Stimulated activated CD4-positive, alpha-beta T cell treated with anti-CD3 and anti-CD28 coated beads, Interleukin-12 subunit alpha, Interleukin-12 subunit beta, amount 100 ng/mL, for 4 hours (primary cell): ENCODE measurements at regions not wholly inside any gene's neighbourhood (a gene's known extent, or its start where the extent isn't known, plus 50 kb on each side); places are given as distances from the start of the nearest gene placed in this dataset.
"Not testable (repeated sequence)": the region's sequence is repeated elsewhere in the genome, so short reads cannot be mapped to it uniquely, and the experiment has no call there.

Source experiments
- DNase-seq: peaks from one replicate; pipeline ENCODE4 v3.0.0-alpha.2; 2020

DNA sequence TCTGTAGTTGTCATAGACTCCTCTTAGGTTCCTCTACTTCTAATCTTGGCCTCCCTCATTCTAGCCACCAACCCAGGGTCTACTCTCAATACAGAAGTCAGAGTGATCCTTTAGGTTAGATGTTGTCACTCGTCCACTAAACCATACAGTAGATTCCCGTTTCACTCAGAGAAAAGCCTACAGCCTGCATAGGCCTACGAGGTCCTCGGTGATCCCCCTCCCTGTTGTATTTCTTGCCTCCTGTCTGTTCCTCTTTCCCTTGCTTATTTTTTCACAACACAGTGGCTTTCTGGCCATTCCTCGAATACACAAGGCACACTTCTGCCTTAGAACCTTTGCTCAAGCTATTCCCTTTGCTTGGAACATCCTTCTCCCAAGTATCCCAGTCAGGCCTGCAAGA lies 183.0 kb upstream of the PRSS1 start:
- DNase-seq: no peak

DNA sequence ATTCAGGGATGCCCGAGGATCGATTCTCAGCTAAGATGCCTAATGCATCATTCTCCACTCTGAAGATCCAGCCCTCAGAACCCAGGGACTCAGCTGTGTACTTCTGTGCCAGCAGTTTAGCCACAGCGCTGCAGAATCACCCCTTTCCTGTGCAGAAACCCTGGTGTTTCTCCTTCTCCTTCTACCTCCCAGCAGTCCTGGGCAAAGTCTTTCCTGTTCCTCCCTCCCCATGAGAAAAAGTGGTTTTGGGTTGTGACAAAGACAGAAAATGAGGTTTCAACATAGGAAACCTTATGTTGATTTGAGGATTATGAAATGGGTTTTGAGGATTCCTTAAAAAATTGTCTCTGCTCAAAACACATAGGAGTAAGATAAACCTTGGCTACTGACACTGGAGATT lies 185.1 kb upstream of the PRSS1 start:
- not testable (repeated sequence) for DNase-seq

DNA sequence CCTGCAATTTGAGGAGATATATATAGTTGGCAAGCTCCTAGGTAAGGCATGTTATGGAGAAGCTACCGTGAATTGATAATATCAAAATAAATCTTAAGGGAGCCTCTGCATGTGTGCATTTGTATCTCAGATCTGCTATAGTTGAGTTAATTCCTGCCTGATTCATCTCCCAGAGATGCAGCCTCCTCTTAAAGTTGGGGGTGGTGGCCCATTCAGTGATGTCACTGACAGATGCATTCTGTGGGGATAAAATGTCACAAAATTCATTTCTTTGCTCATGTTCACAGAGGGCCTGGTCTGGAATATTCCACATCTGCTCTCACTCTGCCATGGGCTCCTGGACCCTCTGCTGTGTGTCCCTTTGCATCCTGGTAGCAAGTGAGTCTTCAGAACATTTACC lies 185.8 kb upstream of the PRSS1 start:
- no peak for DNase-seq

DNA sequence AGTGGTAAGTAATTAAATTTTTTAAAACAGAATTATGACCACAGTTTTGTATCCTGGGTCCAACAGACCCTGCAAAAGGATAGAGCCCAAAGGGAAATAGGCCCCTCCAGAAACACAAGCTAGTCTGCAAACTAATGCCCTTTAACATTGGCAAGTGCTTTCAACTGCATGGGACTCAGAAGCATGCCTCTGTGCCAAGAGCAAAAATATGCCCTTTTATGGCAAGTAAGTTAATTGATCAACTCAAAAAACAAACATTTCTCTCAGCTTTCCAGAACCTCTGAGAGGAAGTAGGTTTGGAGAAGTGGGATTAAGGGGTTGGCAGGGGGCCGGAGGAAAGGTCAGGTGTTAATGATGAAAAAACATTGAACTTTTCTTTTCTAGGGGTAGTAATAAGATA lies 186.6 kb upstream of the PRSS1 start:
- no peak for DNase-seq

DNA sequence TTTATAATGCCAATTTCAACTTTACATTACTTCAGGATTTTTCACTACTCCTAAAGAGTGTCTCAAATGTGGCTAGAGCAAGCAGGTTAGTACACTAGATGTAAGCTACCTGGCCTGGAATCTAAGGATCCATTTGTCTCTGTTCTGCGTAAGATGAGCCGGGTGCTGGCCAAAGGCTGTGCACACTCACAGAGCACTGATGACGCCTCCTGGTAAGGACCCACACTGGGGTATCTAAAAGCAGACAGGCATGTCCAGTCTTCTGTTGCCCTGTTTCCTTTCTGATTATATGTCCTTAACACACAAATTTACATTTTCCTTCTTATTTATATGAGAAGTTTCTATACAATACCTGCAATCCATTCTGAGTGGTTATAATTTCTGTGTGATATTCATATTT lies 187.9 kb upstream of the PRSS1 start:
- not testable (repeated sequence) for DNase-seq

DNA sequence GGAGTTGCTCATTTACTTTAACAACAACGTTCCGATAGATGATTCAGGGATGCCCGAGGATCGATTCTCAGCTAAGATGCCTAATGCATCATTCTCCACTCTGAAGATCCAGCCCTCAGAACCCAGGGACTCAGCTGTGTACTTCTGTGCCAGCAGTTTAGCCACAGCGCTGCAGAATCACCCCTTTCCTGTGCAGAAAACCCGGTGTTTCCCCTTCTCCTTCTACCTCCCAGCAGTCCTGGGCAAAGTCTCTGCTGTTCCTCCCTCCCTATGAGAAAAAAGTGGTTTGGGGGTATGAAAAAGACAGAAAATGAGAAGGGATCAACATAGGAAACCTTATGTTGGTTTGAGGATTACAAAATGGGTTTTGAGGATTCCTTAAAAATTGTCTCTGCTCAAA lies 188.5 kb upstream of the PRSS1 start:
- not testable (repeated sequence) for DNase-seq

DNA sequence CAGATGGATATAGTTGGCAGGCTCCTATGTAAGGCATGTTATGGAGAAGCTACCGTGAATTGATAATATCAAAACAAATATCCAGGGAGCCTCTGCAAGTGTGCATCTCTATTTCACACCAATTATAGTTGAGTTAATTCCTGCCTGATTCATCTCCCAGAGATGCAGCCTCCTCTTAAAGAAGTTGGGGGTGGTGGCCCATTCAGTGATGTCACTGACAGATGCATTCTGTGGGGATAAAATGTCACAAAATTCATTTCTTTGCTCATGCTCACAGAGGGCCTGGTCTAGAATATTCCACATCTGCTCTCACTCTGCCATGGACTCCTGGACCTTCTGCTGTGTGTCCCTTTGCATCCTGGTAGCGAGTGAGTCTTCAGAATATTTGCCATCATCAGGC lies 189.1 kb upstream of the PRSS1 start:
- DNase-seq: no peak

DNA sequence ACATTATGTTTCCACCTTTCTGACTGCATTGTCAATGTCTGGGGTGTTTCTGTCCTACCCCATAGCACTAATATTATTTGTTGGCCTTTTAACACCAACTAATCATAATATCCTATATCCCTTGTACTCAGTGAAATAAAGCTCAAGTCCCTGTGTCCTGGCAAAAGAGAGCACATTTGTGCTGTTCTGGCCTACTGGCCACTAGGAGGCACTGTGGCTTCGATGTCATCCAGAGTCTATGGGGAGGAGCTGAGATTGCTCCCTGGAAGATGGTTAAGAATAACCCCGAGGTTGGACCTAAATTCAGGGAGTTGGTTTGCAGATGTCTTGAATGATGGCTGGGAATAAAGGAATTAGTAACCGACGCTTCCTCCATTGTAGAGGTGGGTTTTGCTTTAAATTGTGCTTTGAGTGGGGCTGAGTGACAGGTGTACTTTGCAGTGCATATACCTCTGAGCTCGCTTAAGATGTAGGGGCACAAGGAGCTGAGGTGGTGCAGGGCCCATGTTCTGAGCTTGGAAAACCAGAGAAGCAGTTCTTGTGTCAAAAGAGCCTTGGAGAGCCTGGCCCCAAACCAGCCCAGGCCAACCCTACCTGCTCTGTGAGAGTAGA lies 191.2 kb upstream of the PRSS1 start:
- peak; percentile 36 for DNase-seq

DNA sequence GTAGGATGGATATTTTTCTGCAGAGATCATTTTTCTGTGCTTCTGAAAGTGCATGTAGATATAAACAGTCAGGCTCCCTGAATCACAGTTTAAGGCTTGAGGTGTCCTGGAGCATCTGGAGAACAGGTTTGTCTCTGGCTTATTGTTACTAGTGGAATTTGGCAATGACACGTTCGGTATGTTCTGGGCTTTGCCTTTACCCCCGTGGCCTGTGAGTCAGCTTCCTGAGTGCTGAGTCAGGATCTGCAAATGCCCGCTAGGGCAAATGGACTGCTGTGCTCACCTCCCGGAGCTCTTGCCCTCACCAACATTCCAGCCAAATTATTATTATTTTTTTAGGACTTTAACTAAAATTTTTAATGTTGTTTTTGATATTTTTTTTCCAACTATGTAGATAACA lies 192.5 kb upstream of the PRSS1 start:
- no peak for DNase-seq

DNA sequence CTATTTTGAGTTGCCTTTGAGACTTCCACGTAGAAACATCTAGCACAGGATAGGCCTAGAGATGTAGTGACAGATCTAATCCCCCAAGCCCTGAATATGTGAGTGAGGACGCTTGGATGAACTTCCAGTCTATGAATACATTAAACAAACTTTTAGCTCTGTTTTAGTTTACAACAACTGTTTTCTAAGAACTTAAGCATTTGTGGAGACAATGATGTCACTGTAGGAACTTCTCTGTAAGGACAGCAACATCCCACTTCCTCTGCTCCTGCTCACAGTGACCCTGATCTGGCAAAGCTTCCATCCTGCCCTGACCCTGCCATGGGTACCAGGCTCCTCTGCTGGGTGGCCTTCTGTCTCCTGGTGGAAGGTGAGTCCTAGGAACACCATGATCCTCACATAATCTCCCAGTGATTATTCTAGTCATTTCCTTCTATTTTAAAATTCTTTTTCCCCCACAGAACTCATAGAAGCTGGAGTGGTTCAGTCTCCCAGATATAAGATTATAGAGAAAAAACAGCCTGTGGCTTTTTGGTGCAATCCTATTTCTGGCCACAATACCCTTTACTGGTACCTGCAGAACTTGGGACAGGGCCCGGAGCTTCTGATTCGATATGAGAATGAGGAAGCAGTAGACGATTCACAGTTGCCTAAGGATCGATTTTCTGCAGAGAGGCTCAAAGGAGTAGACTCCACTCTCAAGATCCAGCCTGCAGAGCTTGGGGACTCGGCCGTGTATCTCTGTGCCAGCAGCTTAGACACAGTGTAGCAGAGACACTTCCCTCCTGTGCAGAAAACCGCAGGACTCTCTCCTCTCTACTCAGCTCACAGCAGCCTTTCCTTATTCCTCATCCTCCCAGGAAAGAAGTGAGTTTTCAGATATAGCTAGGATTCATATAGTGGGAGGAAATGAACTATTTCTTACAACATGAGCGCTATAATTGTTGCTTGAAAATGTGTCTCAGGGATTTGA lies 194.4 kb upstream of the PRSS1 start:
- no peak for DNase-seq

DNA sequence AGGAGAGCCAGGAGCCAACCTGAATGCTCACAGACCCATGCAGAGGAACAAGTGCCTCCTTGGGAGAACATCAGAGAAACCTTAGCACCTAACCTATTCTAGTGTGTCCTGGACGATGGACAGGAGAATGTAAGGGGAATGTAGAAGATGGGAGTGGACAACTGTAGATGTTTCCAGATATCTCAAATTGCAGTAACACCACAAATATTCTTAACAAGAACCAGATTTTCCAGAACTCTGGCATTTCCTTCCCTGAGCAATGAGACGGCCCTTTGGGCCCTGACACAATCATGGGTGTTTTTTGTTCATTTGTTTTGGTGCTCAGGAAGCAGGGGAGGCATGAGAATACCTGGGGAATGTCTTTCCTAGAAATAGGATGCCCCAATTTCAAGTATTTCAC lies 196.1 kb upstream of the PRSS1 start:
- no peak for DNase-seq

DNA sequence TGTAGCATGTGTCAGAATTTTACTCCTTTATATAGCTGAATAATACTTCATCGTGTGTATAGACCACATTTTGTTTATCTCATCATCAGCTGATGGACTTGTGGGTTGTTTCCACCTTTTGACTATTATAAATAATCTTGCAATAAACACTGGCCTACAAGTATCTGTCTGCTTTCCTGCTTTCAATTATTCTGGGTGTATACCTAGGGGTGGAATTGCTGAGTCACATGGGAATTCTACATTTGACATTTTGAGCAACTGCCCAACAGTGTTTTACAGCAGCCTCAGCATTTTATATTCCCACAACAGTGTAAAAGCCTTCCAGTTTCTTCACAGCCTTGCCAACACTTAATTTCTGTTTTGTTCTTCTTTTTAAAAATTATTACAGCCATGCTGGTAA lies 200.3 kb upstream of the PRSS1 start:
- no peak for DNase-seq

DNA sequence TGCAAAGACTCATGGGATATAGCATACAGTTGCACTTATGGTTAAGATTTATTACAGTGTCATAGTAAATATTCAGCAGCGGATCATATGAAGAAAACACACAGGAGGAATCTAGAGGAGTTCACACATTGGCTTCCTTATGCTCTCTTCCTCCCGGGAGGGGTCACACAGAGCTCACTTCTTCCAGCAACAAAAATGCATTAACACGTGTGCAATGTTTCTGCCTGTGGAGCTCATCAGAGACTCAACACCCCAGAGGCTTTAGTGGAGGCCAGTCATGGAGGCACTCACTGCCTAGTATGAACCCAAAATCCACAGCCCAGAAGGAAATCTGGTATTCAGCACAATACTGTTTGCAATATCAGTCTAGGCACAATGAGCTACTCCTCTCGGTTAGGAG lies 202.8 kb upstream of the PRSS1 start:
- no peak for DNase-seq

DNA sequence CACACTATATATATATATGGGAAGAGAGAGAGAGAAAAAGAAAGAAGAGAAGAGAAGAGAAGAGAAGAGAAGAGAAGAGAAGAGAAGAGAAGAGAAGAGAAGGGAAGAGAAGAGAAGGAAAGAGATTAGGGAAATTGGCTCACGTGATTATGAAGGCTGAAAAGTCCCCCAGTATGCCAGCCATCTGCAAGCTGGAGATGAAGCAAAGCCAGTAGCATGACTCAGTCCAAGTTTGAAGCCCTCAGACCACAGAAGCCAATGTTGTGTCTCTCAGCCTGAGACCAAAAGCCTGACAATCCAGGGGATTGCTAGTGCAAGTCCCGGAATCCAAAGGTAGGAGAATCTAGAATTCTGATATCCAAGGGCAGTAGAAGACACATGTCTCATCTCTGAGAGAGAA lies 206.3 kb upstream of the PRSS1 start:
- no peak for DNase-seq

DNA sequence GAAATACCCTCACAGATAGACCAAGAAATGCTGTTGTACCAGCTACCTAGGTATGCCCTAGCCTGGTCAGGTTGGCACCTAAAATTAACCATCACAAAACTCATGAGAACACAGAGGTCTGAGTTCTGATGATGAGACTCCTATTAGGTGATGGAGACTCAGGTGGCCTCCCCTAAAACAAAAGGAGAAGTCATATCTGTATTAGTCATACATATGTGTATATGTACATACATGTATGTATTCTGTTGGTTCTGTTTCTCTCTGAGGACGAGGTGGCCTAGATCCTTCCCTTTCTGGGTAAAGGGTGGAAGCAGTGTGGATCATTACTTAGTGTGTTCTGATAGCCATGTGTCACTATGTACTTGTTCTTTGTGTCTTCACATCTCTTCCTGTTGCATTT lies 207.2 kb upstream of the PRSS1 start:
- DNase-seq: no peak

DNA sequence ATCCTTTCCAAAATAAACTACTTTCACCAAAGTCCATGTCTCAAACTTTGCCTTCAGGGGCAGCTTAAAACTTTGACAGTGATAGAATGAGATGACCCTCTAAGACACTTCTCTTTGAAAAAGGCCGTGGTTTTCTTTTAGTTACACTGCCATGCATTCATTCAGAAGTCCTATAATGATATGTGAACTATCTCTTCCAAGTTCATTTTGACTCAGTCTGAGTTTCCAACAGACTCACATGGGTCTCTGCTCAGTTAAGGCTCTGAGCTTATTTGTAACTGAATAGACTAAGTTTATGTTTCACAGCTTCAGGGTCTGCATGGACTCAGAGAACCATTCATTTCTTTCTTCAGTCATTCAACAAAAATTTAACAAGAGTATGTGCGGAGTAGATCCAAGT lies 208.9 kb upstream of the PRSS1 start:
- DNase-seq: no peak

DNA sequence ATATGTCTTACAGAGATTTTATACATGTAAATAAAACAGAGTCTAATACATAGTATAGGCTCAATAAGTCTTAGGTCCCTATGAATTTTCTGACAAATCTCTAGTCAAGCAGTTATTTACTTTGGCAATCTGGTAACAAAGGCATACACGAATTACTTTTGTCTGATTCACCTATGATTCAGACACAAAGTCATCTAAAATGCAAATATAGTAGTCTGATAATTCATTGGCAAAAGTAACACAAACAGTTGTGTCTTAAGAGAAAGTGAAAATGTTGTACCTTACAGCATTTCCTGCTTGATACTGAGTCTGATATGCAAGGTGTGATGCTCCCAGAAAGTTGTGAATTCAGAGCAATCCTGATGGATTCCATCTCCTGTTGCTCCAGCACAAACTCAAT lies 209.4 kb upstream of the PRSS1 start:
- no peak for DNase-seq

DNA sequence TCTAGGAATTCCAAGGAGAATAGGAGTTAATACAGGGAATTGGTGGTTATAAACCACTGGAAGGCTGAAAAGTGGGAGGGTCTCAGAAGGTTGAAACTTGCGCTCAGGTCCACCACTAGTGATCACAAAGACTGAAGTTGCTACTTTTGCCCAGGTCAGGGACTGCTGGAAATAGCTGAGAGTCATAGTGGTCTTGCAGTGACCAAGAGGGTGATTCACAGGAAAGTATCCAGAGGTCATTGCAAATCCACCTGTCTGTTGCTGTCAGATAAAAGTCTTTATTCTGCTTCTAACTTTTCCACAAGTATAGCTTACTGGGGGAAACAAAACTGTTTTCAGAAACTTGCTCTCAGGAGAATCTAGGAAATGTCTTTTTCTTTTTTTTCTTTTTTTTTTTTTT lies 211.5 kb upstream of the PRSS1 start:
- no peak for DNase-seq

DNA sequence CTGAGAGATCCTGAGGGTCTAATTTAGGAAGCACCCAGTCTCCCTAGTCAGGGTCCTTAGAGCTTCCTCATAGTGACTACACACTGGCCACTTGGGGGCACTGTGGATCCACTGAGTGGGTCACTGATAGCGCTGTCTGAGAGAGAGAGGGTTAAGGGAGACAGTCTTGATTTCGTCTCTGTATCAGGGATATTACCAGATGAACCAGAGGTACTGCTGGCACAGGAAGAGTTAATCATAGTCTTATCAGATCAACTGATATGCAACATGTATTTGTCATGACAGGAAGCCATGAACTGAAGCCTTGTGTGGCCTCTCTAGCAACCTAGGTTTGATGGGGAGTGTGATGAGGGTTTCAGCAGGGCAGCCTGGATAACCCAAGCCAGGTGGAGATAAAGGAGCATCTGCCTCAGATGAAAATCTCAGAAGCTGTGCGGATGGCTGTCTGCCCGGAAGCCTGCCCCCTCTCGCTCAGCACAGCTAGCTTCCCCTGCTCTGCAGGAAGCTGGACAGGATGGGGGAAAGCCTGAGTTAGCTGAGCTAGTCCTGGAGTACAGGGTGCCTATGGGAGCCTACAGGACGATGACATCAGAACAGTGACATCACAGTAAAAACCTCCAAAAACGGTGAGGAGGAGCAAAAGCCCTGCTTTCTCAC lies 214.0 kb upstream of the PRSS1 start:
- peak; percentile 69 for DNase-seq

DNA sequence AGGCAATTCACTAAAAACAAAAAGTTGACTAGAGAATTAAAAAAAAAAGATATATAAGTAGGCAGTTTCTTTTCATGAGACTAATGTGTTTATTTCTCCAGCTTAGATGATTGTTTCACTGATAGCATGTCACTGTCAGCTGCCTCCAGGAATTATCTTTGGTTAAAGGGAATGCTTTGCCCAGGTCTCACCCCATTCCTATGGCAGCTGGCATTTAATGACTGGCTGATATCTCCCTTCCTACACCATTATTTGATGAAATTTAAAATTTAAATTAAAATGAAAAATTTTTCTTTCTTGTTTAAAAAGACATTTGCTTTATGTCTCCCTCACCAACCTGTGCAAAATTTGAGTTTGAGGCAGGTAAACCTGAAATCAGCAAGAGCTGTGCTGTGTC lies 214.5 kb upstream of the PRSS1 start:
- no peak for DNase-seq

DNA sequence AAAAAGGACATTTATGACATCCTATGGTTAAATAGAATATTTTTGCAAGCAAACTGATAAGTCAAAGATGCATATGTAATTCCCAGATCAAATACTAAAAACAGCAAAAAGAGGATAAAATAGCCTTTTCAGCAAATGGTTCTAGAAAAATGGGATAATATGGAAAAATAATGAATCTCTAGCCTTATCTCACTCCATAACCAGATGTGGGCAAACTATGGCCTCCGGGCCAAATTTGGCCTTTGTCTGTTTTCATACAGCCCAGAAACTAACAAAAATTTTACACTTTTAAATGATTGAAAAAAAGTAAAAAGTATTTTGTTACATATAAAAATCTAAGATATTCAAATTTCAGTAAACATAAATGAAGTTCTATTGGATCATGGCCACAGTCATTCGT lies 215.4 kb upstream of the PRSS1 start:
- no peak for DNase-seq

DNA sequence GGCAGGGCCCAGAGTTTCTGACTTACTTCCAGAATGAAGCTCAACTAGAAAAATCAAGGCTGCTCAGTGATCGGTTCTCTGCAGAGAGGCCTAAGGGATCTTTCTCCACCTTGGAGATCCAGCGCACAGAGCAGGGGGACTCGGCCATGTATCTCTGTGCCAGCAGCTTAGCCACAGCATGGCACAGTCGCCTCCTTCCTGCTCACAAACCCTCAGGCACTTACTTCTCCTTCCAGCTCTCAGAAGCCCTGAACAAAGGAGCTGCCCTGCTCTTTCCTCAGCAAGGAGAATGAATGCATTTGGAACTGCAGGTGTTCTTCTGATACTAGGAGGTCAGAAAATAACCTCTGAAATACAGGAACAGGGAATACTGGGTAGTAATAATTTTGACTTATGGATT lies 219.7 kb upstream of the PRSS1 start:
- DNase-seq: no peak

DNA sequence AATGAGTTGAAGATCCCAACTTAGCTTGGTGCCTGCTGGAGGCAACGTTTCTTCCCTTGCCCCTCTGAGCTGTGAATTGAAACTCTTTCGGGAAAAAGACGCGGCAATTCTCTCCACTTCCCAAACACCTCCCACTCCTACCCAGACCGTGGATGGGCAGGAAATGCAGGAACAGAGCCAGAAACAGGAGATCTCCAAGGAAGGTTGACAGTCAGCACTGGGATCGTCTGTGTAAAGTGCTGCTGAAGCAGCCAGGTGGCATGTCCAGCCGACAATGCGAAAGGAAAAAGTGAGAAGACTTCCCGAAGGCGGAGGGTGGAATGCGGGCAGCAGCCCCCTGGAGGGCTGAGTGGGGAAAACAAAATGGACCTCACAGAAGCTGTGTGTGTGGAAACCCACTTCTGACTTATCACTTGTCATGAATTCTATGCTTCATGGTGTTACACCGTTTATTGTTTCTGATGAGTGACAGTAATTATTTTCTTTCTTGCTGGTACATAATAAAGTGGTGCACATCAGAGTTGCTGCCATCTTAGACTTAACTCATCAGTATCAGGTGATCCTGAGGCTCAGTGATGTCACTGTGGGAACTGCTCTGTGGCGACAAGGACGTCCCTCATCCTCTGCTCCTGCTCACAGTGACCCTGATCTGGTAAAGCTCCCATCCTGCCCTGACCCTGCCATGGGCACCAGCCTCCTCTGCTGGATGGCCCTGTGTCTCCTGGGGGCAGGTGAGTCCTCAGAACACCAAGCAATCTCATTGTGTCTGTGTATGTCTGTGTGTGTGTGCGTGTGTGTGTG lies 220.5 kb upstream of the PRSS1 start:
- no peak for DNase-seq
